ENCODE measurements at regions not wholly inside any gene's neighbourhood (a gene's known extent, or its start where the extent isn't known, plus 50 kb on each side); places are given as distances from the start of the nearest gene placed in this dataset.

- DNase-seq (ENCODE audit: low read depth in 1 of 2, low spot score in 2 of 2): no peak
- CTCF ChIA-PET (ENCODE audit: partially characterized antibody): interaction anchor here (1.1 to 1.8 kb wide), 4 partner anchors 9 to 339 kb away, joined by 3 to 7 read pairs (median 4); no protein-coding TSS in a partner anchor
- Histone ChIP-seq H2BK15ac (ENCODE audit: low read length) (no peak overlapping the region), H3K4ac (replicated peaks; ENCODE audit: insufficient read length, low read depth, low read length) (no peak overlapping the region), H3K18ac (ENCODE audit: extremely low read depth, low read length) (no peak overlapping the region), H3K79me2 (ENCODE audit: control insufficient read depth in 1 of 2, insufficient read depth in 2 of 2, low read length in 2 of 2) (no peaks in the 10 kb centered on the region), H3K23me2 (ENCODE audit: low read depth, low read length) (no peaks in the 10 kb centered on the region), H3K4me3 (ENCODE audit: extremely low read depth in 1 of 4, insufficient read depth in 2 of 4, low read depth in 3 of 4, low read length in 4 of 4) (no peak overlapping the region), H3K4me1 (replicated peaks in 1 of 4; ENCODE audit: control insufficient read depth in 3 of 4, insufficient read depth in 4 of 4, low read length in 3 of 4) (peaks cover 3 to 11% (median 5%) of the 10 kb centered on the region in 4 experiments; a peak in 6 of 7 replicates), H3K9me3 (ENCODE audit: insufficient read depth in 2 of 2, low read depth in 1 of 2, low read length in 1 of 2) (no peaks in the 10 kb centered on the region), H3K27me3 (replicated peaks in 1 of 4; ENCODE audit: control insufficient read depth in 3 of 4, extremely low read depth in 1 of 4, insufficient read depth in 3 of 4, low read length in 3 of 4) (no peaks in the 10 kb centered on the region), H2AFZ (ENCODE audit: low read length) (no peak overlapping the region), H3K79me1 (ENCODE audit: low read depth, low read length) (no peaks in the 10 kb centered on the region), H3K23ac (ENCODE audit: insufficient read length) (no peak overlapping the region), H4K91ac (replicated peaks; ENCODE audit: insufficient read length, low read length) (no peak overlapping the region), H3K9ac (replicated peaks in 1 of 4; ENCODE audit: extremely low read depth in 1 of 4, low read depth in 3 of 4, low read length in 3 of 4) (no peak overlapping the region), H3K36me3 (ENCODE audit: control insufficient read depth in 2 of 4, insufficient read depth in 4 of 4, low read length in 3 of 4) (no peaks in the 10 kb centered on the region), H2BK5ac (ENCODE audit: low read depth, low read length) (no peak overlapping the region), H2BK20ac (ENCODE audit: low read length) (no peak overlapping the region), H3K27ac (ENCODE audit: low read depth, low read length) (no peak overlapping the region), H3K14ac (ENCODE audit: insufficient read length) (no peak overlapping the region), H4K20me1 (replicated peaks in 1 of 2; ENCODE audit: control insufficient read depth in 1 of 2, insufficient read depth in 2 of 2, low read length in 2 of 2) (no peaks in the 10 kb centered on the region), H4K5ac (ENCODE audit: insufficient read length, low read depth, low read length) (no peak overlapping the region), H4K8ac (ENCODE audit: extremely low read depth, insufficient read depth, low read length) (no peak overlapping the region), H2BK120ac (replicated peaks; ENCODE audit: low read depth, low read length) (no peak overlapping the region), H2BK12ac (ENCODE audit: low read depth, low read length) (no peak overlapping the region), H3K56ac (replicated peaks; ENCODE audit: insufficient read length, low read depth, low read length) (no peak overlapping the region), H2AK5ac (ENCODE audit: low read depth, low read length) (no peak overlapping the region), H3K4me2 (ENCODE audit: insufficient read depth in 1 of 2, low read depth in 2 of 2, low read length in 2 of 2) (no peak overlapping the region)
- no peak for FAIRE-seq
- TF ChIP-seq FOSL1 (IDR thresholded peaks at IDR 0.05; ENCODE audit: insufficient read depth, low read depth, low read length) (no peak), CHD2 (IDR thresholded peaks at IDR 0.05; ENCODE audit: low read length) (no peak), NRF1 (IDR thresholded peaks at IDR 0.05; ENCODE audit: low read depth, low read length) (no peak)
- POLR2A ChIA-PET (ENCODE audit: partially characterized antibody): no interaction called here
- 83% methylated on average over 3 of the region's 3 CpGs; no CpG with 5 or more reads in 1 of the 2 experiments for WGBS, 2 experiments (ENCODE audit: extremely low coverage in 1 of 2, insufficient coverage in 1 of 2, insufficient read length in 1 of 2, insufficient replicate concordance in 2 of 2, low coverage in 1 of 2, low lambda C conversion rate in 2 of 2, missing lambda C conversion rate in 1 of 2)
Observed at GRCh38 chr3:38994251-38994650, 57.5 kb downstream of the SCN11A start.

All from H1 (cell line).